ENCODE measurements at regions not wholly inside any gene's neighbourhood (a gene's known extent, or its start where the extent isn't known, plus 50 kb on each side); places are given as distances from the start of the nearest gene placed in this dataset.

- Histone ChIP-seq H3K36me3 (ENCODE audit: insufficient read depth, low read length) (no peaks in the 10 kb centered on the region), H3K79me2 (ENCODE audit: insufficient read depth, low read length) (no peaks in the 10 kb centered on the region), H3K4me1 (ENCODE audit: insufficient read depth, low read length) (no peaks in the 10 kb centered on the region), H3K27ac (ENCODE audit: low read depth, low read length) (no peak overlapping the region), H4K20me1 (ENCODE audit: insufficient read depth, low read length) (no peaks in the 10 kb centered on the region), H3K4me2 (ENCODE audit: insufficient read depth, low read length) (no peak overlapping the region), H2AFZ (ENCODE audit: low read length) (no peak overlapping the region), H3K27me3 (ENCODE audit: insufficient read depth, low read length) (peaks cover 8% of the 10 kb centered on the region), H3K4me3 (ENCODE audit: insufficient read depth, low read length) (no peak overlapping the region), H3K9me3 (ENCODE audit: low read depth, low read length) (no peaks in the 10 kb centered on the region)
- TF ChIP-seq CTCF (IDR thresholded peaks at IDR 0.05; ENCODE audit: extremely low read depth, low read depth, low read length) = no peak
- DNase-seq (ENCODE audit: insufficient read length, low spot score, missing footprints) = no peak
Measured at GRCh38 chr17:36679815-36680467, 78.6 kb downstream of the MRM1 start.

GRCh38 chr17:36680701-36681202 lies 79.4 kb downstream of the MRM1 start:
- Histone ChIP-seq H3K27ac (ENCODE audit: low read depth, low read length) (no peak overlapping the region), H3K9me3 (ENCODE audit: low read depth, low read length) (no peaks in the 10 kb centered on the region), H3K4me2 (ENCODE audit: insufficient read depth, low read length) (no peak overlapping the region), H3K27me3 (ENCODE audit: insufficient read depth, low read length) (peaks cover 8% of the 10 kb centered on the region), H2AFZ (ENCODE audit: low read length) (no peak overlapping the region), H3K79me2 (ENCODE audit: insufficient read depth, low read length) (no peaks in the 10 kb centered on the region), H3K4me3 (ENCODE audit: insufficient read depth, low read length) (no peak overlapping the region), H3K4me1 (ENCODE audit: insufficient read depth, low read length) (no peaks in the 10 kb centered on the region), H4K20me1 (ENCODE audit: insufficient read depth, low read length) (no peaks in the 10 kb centered on the region), H3K36me3 (ENCODE audit: insufficient read depth, low read length) (no peaks in the 10 kb centered on the region)
- no peak for DNase-seq (ENCODE audit: insufficient read length, low spot score, missing footprints)
- TF ChIP-seq CTCF (IDR thresholded peaks at IDR 0.05; ENCODE audit: extremely low read depth, low read depth, low read length) = no peak

- no peak for TF ChIP-seq CTCF (IDR thresholded peaks at IDR 0.05; ENCODE audit: extremely low read depth, low read depth, low read length)
- no peak overlapping the region for H3K4me2 ChIP-seq (ENCODE audit: insufficient read depth, low read length)
- no peaks in the 10 kb centered on the region for H3K4me1 ChIP-seq (ENCODE audit: insufficient read depth, low read length)
- H4K20me1 ChIP-seq (ENCODE audit: insufficient read depth, low read length) = no peaks in the 10 kb centered on the region
- no peaks in the 10 kb centered on the region for H3K36me3 ChIP-seq (ENCODE audit: insufficient read depth, low read length)
- H2AFZ ChIP-seq (ENCODE audit: low read length) = no peak overlapping the region
- no peak overlapping the region for H3K27ac ChIP-seq (ENCODE audit: low read depth, low read length)
- no peaks in the 10 kb centered on the region for H3K9me3 ChIP-seq (ENCODE audit: low read depth, low read length)
- H3K4me3 ChIP-seq (ENCODE audit: insufficient read depth, low read length) = no peak overlapping the region
- H3K27me3 ChIP-seq (ENCODE audit: insufficient read depth, low read length) = peaks cover 3% of the 10 kb centered on the region
- H3K79me2 ChIP-seq (ENCODE audit: insufficient read depth, low read length) = no peaks in the 10 kb centered on the region
- no peak for DNase-seq (ENCODE audit: insufficient read length, low spot score, missing footprints)
Measured at GRCh38 chr17:36682773-36683172, 81.4 kb downstream of the MRM1 start.

GRCh38 chr17:36683387-36683786 lies 82.0 kb downstream of the MRM1 start:
- Histone ChIP-seq H3K79me2 (ENCODE audit: insufficient read depth, low read length) (no peaks in the 10 kb centered on the region), H4K20me1 (ENCODE audit: insufficient read depth, low read length) (no peaks in the 10 kb centered on the region), H3K4me3 (ENCODE audit: insufficient read depth, low read length) (no peak overlapping the region), H3K27ac (ENCODE audit: low read depth, low read length) (no peak overlapping the region), H3K36me3 (ENCODE audit: insufficient read depth, low read length) (no peaks in the 10 kb centered on the region), H3K4me2 (ENCODE audit: insufficient read depth, low read length) (no peak overlapping the region), H2AFZ (ENCODE audit: low read length) (no peak overlapping the region), H3K27me3 (ENCODE audit: insufficient read depth, low read length) (peaks cover 3% of the 10 kb centered on the region), H3K4me1 (ENCODE audit: insufficient read depth, low read length) (no peaks in the 10 kb centered on the region), H3K9me3 (ENCODE audit: low read depth, low read length) (no peaks in the 10 kb centered on the region)
- TF ChIP-seq CTCF (IDR thresholded peaks at IDR 0.05; ENCODE audit: extremely low read depth, low read depth, low read length) = no peak
- no peak for DNase-seq (ENCODE audit: insufficient read length, low spot score, missing footprints)
